Cardiac muscle cell (in vitro differentiated cells and primary cell): ENCODE measurements at regions not wholly inside any gene's neighbourhood (a gene's known extent, or its start where the extent isn't known, plus 50 kb on each side); places are given as distances from the start of the nearest gene placed in this dataset.

ENCODE experiments used
- DNase-seq, 2 donors: peaks; one replicate each; pipeline versions ENCODE4 v3.0.0 to v3.0.0-alpha.2; 2010 to 2017; ENCODE audit warnings: low read depth in 1 of 2, low spot score in 1 of 2
- H3K27ac ChIP-seq: fragments of 200-600 bp; sonication (generic); 2 replicates; pipeline ENCODE4 v1.5.1; 2016
- H3K27me3 ChIP-seq: fragments of 200-600 bp; sonication (generic); 2 replicates; pipeline ENCODE4 v1.6.0; 2016; ENCODE audit warnings: control low read depth
- H3K36me3 ChIP-seq: fragments of 200-600 bp; sonication (generic); 2 replicates; pipeline ENCODE4 v1.5.1; 2016; ENCODE audit warnings: control low read depth
- H3K4me1 ChIP-seq: fragments of 200-600 bp; sonication (generic); 2 replicates; pipeline ENCODE4 v1.8.1; 2017; ENCODE audit warnings: low read depth, mild to moderate bottlenecking, mixed run types
- H3K4me3 ChIP-seq: fragments of 200-600 bp; sonication (generic); 2 replicates; pipeline ENCODE4 v1.5.1; 2016; ENCODE audit warnings: mild to moderate bottlenecking
- H3K9me3 ChIP-seq: fragments of 200-600 bp; sonication (generic); 2 replicates; pipeline ENCODE4 v1.5.1; 2017; ENCODE audit warnings: low read depth, mild to moderate bottlenecking, control low read depth
- TF ChIP-seq, protein P1 (sequence below): IDR thresholded peaks from 2 replicates; pipeline ENCODE4 v1.5.1; 2012; ENCODE audit warnings: low read depth, mild to moderate bottlenecking, low read length

DNA sequence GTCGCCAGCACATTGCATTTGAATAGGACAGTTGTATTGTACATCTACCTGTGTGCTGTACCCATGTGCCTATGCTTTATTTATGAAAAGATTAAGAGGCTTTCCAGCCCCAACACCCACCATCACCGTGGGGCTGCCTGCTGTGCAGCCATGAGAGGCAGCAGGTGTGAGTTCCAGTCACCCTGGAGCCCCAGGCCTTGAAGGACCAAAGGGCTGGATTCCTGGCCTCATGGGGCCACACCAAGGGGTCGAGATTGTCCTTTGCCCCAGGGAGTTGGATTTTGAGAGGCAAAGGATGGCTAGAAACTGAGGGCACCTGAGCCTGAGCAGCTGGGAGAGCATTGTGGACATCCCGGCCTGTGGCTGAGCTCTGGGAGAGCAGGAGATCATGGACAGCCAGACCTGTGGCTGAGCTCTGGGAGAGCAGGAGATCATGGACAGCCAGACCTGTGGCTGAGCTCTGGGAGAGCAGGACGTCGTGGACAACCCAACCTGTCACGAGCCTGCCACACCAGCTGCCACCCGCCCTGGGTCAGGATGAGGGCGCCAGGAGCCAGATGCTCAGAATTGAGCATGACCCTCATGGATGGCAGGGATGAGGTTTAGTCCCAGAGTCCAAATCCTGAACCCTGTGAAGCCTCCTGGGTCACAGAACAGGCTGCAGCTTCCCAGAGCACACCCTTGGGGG, 182.5 kb upstream of the RAB6C start:
- Histone ChIP-seq H3K4me1 (no peaks in the 10 kb centered on the region), H3K27ac (no peak overlapping the region), H3K9me3 (no peaks in the 10 kb centered on the region), H3K4me3 (no peak overlapping the region), H3K27me3 (no peaks in the 10 kb centered on the region), H3K36me3 (no peaks in the 10 kb centered on the region)
- TF ChIP-seq, protein P1, sequence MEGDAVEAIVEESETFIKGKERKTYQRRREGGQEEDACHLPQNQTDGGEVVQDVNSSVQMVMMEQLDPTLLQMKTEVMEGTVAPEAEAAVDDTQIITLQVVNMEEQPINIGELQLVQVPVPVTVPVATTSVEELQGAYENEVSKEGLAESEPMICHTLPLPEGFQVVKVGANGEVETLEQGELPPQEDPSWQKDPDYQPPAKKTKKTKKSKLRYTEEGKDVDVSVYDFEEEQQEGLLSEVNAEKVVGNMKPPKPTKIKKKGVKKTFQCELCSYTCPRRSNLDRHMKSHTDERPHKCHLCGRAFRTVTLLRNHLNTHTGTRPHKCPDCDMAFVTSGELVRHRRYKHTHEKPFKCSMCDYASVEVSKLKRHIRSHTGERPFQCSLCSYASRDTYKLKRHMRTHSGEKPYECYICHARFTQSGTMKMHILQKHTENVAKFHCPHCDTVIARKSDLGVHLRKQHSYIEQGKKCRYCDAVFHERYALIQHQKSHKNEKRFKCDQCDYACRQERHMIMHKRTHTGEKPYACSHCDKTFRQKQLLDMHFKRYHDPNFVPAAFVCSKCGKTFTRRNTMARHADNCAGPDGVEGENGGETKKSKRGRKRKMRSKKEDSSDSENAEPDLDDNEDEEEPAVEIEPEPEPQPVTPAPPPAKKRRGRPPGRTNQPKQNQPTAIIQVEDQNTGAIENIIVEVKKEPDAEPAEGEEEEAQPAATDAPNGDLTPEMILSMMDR = no peak
- no peak for DNase-seq

DNA sequence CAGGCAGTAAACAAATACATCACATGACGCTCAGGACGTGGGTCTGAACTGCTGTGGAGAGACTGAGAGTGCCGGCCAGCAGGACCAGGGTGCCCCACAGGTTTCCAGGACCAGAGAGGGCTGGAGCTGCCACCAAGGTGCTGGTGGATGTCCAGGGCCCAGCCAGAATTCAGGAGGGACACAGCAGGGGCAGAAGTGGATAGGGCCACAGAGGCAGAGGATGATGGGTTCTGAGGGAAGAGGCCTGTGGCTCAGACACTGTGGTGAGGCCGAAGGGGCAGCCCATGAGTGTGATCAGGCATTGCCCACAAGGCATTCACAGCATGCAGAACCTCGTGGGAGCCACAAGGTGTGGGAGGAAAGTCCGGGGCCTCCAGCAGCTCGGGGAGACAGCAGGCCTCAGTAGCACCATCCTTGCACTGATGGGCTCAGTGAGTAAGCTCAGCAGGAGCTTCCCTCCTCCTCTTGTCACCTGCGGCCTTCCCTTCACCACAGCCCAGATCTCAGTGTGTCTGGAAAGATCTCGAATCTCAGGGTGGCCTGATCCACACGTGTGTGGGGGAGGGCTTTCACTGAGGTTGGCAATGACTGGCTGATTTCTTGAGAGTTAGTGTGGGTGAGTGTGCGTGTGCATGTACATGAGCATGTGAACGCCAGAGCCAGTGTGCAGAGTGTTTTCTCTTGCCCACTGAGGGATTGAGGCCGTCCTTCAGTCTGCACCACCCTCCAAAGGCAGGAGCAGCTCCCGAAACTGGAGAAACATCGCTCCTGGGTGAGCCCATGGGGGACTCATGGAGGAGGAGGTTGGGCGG, 181.8 kb upstream of the RAB6C start:
- DNase-seq = no peak
- Histone ChIP-seq H3K4me3 (no peak overlapping the region), H3K36me3 (no peaks in the 10 kb centered on the region), H3K9me3 (no peaks in the 10 kb centered on the region), H3K27ac (no peak overlapping the region), H3K27me3 (no peaks in the 10 kb centered on the region), H3K4me1 (no peaks in the 10 kb centered on the region)
- TF ChIP-seq, protein P1 = no peak

DNA sequence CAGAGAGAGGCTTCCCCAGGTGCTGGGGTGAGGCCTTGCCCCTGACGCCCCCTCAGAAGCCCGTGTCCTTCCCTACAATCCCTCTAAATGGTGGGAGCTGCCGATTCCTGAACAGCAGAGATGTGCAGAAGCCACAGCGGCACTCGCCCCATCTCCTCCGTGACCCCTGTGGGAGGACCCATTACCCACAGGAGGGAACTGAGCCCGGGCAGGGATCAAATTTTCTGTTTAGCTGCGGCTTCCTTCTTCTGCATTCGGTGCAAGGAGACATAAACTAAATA, 181.2 kb upstream of the RAB6C start:
- no peaks in the 10 kb centered on the region for H3K27me3 ChIP-seq
- no peaks in the 10 kb centered on the region for H3K4me1 ChIP-seq
- H3K36me3 ChIP-seq = no peaks in the 10 kb centered on the region
- H3K27ac ChIP-seq = no peak overlapping the region
- no peak for DNase-seq
- TF ChIP-seq, protein P1 = no peak
- no peaks in the 10 kb centered on the region for H3K9me3 ChIP-seq
- H3K4me3 ChIP-seq = no peak overlapping the region

DNA sequence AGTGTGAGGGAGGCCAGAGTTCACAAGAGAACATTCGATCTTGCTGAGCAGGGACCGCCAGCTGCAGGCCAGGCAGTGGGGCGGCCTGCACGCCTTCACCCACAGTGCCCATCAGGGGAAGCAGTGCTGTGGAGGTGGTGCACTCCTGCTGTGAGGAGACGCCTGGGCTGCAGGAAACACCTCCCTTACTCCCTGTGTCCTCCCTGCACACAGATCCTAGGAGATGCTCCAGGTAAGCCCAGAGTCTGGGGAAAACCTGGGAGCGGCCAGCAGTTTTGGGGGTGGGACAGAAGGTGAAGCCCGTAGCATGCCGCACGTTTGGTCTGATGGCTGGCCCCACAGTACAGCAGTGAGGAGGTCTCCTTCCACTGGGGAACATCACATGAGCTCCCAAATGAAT, 180.8 kb upstream of the RAB6C start:
- no peaks in the 10 kb centered on the region for H3K9me3 ChIP-seq
- H3K4me3 ChIP-seq = no peak overlapping the region
- TF ChIP-seq, protein P1 = no peak
- DNase-seq = no peak
- H3K27me3 ChIP-seq = no peaks in the 10 kb centered on the region
- no peaks in the 10 kb centered on the region for H3K4me1 ChIP-seq
- no peaks in the 10 kb centered on the region for H3K36me3 ChIP-seq
- H3K27ac ChIP-seq = no peak overlapping the region

DNA sequence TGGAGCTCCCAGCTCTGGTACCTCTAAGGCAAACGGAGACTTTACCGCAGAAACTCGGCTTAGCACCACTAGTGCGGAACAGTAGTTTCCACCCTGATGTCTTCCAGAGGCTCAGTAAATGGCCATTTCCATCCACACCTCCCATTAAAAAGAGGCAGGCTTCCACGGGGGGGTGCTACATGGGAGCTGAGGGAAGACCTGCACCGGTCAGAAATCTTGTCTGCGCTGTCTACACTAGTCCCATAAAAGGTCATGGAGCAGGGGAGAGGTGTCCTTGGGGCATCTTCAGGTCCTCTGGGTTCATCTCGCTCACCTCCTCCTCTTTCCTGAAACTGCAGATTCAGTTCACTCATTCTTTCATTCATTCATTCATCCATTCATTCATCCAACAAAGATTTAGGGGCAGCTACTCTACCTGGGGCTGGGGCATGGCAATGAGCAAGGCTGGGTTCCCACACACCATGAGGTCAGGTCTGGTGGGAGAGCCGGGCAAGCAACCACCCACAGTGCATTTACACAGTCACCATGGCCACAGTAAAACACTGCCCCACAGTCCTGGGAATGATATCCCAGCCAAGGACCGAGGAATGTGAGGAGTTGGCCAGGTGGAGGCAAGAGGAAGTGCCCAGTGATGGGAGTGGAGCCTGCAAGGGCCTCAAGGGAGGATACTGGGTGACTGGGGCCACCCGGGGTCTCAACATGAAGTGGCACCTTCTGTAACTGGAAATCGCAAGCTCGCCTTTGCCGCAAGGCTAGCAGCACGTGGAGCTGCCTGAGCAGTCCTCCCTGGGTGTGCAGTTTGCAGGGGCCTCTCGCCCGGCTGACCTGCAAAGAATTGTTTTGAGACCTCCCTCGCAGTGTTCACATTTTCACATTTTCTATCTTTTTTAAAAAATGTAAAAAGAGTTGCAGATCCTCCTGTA, 180.2 kb upstream of the RAB6C start:
- Histone ChIP-seq H3K27ac (no peak overlapping the region), H3K9me3 (no peaks in the 10 kb centered on the region), H3K4me3 (no peak overlapping the region), H3K27me3 (no peaks in the 10 kb centered on the region), H3K36me3 (no peaks in the 10 kb centered on the region), H3K4me1 (no peaks in the 10 kb centered on the region)
- no peak for DNase-seq
- TF ChIP-seq, protein P1 = no peak
